GM18519 (cell line): ENCODE measurements at regions not wholly inside any gene's neighbourhood (a gene's known extent, or its start where the extent isn't known, plus 50 kb on each side); places are given as distances from the start of the nearest gene placed in this dataset.

Experiments
- ATAC-seq: cut with Tn5 transposase; IDR thresholded peaks from one replicate; pipeline ENCODE4 v1.9.1; 2021; ENCODE audit warnings: mild to moderate bottlenecking, moderate library complexity; ENCODE audit not compliant: unreplicated experiment, low FRiP score

DNA sequence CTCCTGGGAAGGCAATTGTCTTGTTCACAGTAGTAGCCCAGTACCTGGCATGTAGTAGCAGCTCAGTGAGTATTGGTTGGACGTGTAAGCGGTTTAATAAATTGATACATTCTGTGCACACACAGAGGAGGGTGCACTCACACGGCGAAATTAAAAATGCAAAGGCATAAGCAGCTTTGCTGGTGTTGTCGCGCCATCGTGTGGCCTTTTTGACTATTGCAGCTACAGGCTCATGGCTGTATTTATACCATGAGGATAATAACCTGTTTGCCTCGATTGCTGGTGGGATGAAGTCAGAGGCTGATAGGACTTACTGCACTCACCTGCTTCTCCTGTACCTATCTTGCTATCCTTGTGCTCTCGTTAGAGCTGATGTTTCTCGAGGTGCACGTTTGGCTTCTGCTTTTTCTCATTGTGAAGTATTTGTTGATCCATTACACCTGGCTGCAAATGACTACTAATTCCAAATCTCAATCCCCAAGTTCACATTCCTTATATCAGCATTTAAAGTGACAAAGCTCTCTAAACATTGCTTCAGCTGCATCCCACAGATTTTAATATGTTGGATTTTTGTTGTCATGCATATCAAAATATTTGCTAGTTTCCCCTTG is 61.5 kb downstream of the TBXT start:
- ATAC-seq = peak; percentile 79

DNA sequence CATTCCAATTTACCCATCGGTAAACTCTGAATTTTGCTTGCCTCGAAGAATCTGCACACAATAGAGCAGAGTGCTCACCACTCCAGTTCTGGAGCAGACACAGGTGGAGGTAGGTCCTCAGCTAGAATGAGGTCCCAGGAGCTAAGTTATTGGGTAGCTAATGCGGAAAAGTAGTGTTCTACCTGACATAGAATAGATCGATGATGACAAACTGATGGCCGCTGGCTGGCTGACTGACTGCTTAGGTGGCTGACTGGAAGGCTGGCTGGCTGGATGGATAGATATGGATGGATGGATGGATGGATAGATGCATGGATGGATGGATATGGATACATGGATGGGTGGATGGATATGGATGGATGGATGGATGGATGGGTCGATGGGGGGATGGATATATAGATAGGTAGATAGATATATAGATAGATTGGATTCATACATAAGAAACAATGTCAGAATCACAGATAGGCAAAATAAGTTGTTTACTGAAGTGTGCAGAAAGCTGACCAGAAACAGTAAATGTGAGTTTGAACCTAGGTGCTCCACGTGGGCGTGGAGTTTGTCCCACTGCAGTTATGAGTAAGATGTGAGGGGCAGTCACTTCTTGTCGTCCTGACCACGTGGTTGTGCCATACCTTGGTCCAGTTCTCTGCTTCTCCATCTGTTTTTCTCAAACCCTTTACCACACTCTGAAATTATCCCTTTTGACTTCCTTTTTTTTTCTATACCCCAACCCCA is 62.1 kb downstream of the TBXT start:
- ATAC-seq = peak; percentile 44

DNA sequence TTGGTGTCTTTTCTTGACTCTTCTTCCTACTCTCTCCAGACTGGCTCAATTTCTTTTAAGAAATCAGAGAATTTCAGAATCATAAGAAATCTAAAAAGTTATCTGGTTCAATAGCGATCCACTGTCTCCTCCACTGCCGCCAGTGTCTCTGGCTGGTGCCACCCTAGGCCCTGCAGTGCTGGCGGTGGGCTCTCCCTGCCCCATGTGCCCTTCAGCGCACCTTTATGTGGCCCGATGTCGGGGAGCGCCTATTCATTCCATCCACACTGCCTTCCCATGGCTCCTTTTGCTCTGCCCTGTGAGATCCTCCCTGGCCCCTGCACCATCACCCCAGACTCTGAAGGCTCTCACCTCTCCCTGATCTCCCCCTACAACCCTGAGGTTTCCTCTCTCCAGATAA is 62.8 kb downstream of the TBXT start:
- no peak for ATAC-seq

DNA sequence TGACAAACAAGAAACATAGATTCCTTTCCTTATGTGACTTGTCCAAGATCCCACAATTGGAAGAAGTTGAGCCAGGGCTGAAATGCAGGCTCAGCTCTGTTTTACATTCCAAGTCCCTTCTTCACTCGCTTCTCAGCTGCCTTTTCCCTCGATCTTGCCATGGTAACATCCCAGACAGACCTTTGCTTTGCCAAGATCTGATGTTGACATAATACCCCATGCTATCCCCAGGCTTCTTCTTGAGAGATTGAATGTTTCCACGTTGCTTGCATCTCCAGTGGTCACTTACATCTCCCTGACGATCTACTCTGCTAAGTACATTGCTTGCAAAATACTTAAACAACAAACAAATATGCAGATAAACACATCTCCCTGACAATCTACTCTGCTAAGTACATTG is 63.5 kb downstream of the TBXT start:
- no peak for ATAC-seq

DNA sequence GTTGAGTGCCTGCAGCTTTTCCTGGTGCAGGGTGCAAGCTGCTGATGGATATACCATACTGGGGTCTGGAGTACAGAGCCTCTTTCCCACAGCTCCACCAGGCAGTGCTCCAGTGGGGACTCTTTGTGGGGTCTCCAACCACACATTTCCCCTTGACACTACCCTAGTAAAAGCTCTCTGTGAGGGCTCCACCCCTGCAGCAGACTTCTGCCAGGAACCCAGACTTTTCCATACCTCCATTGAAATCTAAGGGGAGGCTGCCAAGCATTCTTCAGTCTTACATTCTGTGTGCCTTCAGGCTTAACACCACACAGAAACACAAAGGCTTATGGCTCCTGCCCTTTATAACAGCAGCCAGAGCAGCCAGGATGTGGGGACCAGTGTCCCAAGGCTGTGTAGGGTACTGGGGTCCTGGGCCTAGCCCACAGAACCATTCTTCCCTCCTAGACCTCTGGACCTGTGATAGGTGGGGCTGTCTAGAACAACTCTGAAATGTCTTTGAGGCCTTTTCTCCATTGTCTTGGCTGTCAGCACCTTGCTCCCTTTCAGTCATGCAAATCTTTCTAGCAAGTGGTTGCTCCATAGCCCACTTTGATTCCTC is 65.7 kb downstream of the TBXT start:
- no peak for ATAC-seq

DNA sequence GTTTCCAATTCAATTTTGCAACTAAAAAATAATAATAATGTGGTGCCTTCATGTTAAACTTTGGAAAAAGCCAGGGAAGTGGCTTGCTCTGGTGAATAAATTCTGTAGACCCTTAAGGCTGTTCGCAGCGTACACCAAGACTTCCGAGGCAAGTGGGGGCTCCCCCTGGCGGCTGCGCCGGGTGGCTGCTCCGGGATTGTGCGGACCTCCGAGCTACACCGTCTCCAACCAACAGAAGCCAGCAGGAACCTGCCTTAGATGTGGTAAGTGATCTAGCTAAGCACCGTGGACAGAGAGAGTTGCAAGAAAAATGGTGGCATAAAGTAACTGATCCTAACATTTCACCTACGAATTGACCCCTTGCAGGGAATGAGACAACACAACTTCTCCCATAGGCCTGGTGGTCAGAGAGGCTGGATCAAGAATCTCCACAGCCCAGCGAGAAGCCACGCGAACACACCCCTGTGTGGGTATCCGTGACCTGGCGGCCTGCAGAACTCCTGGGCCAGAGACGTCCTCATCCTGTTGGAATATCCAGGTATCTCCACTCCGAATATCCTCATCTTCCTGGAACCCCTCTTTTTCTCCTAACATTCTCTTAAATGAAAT is 69.6 kb downstream of the TBXT start:
- ATAC-seq = peak; percentile 97

DNA sequence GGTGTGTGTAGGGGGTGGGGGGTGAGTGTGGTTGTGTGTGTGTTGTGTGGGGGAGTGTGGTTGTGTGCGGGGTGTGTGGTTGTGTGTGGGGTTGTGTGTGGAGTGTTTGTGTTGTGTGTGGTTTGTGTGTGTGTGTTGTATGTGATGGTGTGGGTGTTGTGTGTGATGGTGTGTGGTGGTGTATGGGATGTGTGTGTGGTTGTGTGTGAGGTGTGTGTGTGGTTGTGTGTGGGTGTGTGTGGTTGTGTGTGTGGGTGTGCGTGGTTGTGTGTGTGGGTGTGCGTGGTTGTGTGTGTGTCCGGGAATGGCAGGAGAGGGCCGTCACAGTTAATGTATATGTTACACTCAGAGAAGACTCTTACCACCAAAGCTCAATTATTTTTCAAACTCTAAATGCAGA is 79.8 kb downstream of the TBXT start:
- ATAC-seq = no peak

DNA sequence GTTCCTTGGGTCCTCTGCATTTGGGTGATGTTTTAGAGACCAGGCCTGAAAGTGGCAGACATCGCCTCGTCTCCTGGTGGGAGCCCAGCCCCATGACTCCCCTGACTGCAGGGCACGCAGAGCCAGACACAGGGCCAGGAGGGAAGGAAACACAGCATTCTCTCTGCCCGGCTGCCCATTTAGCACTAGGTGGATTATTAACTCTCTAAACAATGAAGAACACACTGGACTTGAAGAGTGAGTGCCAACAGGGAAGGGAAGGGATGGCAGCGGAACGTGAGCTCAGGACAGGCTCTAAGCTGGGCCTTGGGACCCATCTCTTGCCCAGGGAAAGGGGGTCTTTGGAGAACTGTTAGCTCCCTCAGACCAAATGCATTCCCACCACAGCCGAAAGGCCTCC is 80.4 kb downstream of the TBXT start:
- no peak for ATAC-seq

DNA sequence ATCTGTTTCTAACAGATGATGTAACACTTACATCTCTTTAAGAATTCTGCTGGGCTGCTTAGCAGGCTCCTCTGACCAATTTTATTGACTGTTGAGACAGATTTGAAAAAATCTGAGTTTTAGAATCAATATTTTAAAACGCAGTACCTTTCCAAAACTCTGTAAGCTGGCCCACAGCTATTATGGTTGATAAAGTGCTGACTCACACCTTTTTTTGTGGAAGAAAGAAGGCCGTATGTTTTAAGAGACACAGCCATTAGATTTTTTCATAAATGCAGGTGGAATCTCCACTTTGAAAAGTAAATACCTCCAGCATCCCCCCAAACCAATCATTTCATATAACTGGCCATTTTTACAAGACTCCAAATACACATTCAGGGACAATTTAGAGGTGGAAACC is 82.2 kb downstream of the TBXT start:
- ATAC-seq = no peak

DNA sequence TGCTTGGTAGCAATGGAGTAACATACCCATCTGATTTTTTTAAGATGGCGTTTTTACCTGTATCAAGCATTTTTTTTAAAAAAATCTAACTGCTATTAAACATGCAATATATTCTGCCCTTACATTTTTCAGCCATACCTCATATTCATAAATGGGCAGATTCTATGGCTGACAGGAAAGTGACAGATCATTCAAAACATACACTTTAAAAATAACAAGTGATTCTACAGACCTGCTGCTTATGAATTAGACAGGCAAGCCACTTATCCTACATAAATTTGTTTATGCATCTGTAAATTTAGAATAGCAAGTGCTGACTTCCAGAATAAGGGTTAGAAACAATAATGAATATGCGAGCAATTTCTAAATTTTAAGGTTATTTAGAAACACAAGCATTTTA is 82.7 kb downstream of the TBXT start:
- no peak for ATAC-seq

DNA sequence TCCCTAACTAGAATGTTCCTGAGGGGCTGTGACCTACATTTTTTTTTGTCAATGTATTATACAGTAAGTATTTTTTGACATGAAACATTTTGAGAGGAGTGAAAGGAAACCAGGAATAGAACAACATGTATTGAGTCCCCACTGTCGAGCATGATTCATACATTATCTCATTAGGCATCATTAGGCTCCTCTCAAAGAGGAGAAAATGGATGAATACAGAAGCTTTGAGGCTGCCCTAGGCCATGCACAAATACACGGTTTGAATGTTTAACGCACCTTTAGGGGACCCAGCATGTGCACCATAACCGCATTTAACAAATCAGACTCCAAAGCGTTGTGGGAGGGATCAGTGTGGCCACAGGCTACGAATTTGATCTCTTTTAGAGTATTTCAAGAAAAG is 87.8 kb downstream of the TBXT start:
- no peak for ATAC-seq

DNA sequence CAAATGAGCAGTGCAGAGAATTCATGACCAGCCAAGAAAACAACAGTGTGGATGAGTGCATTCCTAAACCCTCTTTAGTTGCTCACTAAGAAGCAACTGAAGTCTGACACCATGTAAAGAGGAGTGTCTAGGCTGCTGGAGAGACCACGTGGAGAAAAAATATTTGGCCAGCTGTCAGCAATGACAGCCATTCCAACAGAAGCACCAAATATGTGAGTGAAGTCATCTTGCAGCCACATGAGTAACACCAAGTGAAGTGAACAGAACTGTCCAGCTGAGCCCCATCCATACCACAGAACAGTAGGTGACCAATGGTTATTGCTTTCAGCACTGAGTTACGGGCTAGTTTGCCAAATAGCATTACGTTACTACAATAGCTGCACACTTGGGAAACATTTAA is 89.4 kb downstream of the TBXT start:
- no peak for ATAC-seq

DNA sequence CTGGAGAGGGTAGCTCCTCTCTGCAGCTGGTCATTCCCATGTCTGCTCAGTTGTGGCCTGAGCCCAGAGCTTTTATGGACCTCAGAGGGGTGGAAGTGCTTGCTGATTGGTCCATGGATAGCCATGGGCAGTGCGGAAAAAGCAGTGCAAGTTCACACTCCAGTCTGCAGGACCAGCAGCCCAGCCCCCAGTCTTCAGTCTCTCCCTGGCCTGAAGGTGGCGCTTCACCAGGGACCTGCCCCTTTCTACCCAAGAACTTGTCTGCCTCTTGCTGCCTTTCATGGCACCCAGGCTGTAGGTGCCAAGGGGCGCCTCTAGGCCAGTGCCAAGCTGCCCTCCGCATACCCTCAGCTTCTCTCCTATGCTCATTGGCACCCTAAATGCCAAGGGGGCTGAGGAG is 91.0 kb downstream of the TBXT start:
- ATAC-seq = no peak

DNA sequence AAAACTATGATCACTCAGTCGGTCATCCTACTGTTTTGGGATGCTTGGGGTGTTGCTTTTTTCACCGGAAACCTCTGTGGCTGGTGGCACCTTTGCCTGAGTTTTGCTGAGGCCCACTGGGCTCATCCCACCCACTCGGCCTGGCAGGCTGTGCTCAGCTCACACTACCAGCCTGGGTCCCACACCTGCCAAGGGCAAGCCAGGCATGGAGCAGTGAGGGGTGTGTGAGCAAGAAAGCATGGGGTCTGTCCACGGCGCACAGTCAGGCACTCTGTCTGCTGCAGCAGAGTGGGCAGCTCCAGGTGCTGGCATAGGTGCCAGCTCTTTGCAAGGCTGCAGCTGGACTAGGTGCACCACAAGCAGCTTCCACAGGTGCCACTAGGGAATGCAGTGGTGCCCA is 91.7 kb downstream of the TBXT start:
- no peak for ATAC-seq

DNA sequence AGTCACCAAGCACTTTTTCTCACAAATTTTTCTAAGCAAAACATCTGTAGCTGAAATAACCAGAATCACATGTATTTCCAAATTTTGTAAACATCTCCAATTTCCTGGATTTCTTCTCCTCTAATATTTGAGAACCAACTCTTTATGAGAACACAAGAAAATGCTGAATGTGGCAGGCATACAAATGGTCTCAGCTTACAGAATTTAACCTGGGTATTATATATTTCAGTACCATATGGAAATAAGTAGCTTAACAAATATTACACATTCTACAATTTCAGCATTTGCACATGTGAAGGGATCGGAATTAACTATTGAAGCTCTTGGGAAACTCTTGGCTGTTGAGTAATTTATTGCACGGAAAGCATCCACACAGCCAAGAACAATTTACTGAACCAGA is 92.5 kb downstream of the TBXT start:
- no peak for ATAC-seq

DNA sequence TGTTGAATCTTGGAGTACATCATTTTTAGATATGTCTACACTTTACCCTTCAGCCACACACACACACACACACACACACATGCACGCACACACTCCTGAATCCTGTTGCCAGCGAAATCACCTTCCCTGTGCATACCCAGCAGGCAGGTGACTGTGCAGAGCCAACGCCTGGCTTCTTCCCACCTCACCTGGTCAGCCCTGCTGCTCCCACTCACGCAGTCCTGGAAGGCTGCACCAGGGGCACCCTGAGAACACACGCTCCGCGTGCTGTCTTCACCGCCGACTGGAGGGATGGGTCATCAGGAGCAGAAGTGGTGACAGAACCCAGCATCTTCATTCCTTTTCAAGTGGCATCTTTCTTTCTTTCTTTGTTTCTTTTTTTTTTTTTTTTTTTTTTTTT is 94.6 kb downstream of the TBXT start:
- no peak for ATAC-seq

DNA sequence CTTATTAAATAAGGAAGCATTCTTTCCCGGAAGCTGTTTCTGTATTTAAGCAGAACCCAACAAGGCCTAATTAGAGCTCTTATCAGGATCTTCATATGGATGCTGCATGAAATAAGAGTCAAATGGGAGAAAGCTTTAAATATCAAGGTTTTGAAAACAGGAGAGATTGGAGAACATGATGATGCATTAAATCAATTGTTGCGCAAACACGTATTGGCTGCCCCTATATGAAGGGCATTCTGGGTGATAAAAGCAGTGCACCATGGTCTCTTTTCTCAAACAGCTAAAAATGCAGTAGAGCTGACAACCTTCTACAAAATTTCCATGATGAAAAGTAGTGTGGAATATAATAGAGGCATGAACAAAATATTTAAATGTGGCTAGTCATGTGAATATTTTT is 98.9 kb downstream of the TBXT start:
- no peak for ATAC-seq

DNA sequence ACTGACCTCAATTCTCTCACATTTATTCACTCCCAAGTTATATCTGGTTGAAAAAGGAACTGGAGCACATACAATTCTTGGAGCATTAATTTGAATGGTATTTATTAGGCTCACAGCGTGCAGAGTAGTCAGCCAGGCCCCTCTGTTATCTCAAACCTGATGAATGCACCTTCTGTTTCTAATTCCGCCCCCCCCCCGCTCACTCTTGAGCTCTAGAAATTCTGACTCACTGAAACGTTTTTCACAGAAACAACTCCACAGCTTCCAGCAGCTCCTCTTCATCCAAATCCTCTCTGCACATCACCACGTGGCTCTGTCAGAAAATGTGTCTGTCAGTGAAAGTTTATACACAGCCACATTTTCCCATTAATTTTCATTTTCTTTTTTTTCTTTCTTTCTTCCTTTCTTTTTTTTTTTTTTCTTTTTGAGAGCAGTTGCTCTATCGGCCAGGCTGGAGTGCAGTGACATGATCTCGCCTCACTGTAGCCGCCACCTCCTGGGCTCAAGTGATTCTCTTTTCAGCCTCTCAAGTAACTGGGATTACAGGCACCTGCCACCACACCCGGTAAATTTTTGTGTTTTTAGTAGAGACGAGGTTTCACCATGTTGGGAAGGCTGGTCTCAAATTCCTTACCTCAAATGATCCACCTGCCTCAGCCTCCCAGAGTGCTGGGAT is 109.4 kb downstream of the TBXT start:
- ATAC-seq = no peak

DNA sequence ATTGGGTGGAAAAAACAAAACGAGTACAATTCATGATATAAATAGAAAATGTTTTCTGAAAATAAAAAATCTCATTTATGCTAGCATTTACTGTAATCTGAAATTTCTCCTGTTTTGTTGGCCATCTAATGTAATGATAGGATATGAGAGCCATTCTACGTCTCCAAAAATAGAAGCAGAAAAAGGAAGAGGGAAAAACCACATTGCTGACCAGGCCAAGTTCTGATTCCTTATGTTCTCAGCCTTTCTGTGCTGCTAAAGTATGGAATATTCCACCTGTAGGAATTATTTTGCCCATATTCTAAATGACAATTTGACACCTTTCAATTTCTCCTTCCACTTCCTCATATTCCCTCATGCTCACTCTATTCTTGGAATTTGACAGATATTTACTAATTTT is 110.2 kb downstream of the TBXT start:
- ATAC-seq = no peak

DNA sequence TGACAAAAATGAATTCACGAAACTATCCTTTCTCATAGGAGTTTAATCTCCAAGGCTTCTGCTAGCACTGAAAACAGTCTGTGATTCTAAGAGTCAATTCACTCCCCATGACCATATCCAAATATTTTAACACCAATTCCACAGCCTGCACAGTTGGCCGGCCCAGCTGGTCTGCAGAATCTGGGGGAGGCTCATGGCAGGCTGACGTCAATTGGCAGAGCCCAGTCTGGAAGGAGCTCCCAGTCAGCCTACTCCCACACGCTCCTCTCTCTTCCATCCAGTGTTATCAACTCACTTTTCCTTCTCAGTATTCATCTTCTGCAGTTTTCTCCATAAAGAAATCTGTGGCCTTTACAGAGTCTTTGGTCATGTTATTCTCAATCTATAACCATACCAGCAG is 111.0 kb downstream of the TBXT start:
- ATAC-seq = no peak

DNA sequence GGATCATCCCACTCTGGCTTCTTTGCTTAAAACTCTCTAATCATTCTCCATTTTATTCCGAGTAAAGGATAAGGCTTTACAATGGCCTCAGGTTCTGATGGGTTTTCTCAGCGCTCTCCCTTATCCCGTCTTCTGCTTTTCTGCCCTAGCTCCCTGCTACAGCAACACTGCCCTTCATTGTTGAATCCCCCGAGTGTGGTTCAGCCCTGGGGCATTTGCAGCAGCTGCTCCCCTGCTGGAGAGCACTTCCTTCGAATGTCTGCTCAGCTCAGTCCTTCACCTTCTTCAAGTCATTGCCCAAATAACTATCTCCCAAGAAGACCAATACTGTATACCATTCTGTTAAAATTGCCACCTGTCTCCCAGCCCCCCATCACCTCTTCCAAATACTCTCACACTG is 111.8 kb downstream of the TBXT start:
- no peak for ATAC-seq
